Natural killer cell treated with Interleukin-12 subunit alpha and Interleukin-12 subunit beta and Interleukin-15 and Interleukin-18, amount 100 ng/mL, for 72 hours (primary cell): ENCODE measurements at regions not wholly inside any gene's neighbourhood (a gene's known extent, or its start where the extent isn't known, plus 50 kb on each side); places are given as distances from the start of the nearest gene placed in this dataset.

Experiments used
- ATAC-seq, 2 donors: fragments of 150-1000 bp; cut with Tn5 transposase in 1 of 2; sonication (Bioruptor Pico), chemical (Tn5 transposase) in 1 of 2; 2 replicates each; pipeline ENCODE4 v1.10.0; 2021
- DNase-seq: peaks from one replicate; pipeline ENCODE4 v3.0.0; 2022; ENCODE audit warnings: low spot score
- H3K27ac Mint-ChIP-seq, 2 donors: 1 replicate in 1 of 2; 2 replicates in 1 of 2; pipeline ENCODE4 v1.8.0; 2022; ENCODE audit warnings: mixed read lengths in 2 of 2, mild to moderate bottlenecking in 1 of 2, moderate library complexity in 1 of 2
- H3K27me3 Mint-ChIP-seq, 2 donors: 1 replicate in 1 of 2; 2 replicates in 1 of 2; pipeline ENCODE4 v1.8.0; 2022; ENCODE audit warnings: mixed read lengths in 2 of 2
- H3K36me3 Mint-ChIP-seq: one replicate; pipeline ENCODE4 v1.8.0; 2022; ENCODE audit warnings: mixed read lengths
- H3K4me1 Mint-ChIP-seq, 2 donors: 1 replicate in 1 of 2; 2 replicates in 1 of 2; pipeline ENCODE4 v1.8.0; 2022; ENCODE audit warnings: low read depth in 2 of 2, mixed read lengths in 2 of 2, mild to moderate bottlenecking in 1 of 2
- H3K4me3 Mint-ChIP-seq: one replicate; pipeline ENCODE4 v1.8.0; 2022; ENCODE audit warnings: mixed read lengths
- H3K9me3 Mint-ChIP-seq: 2 replicates; pipeline ENCODE4 v1.8.0; 2022; ENCODE audit warnings: mixed read lengths

- no peaks in the 10 kb centered on the region for H3K9me3 Mint-ChIP-seq
- DNase-seq (no peak), ATAC-seq (peak in 1 of 2 donors; percentile 46)
- H3K4me3 Mint-ChIP-seq, result no peak overlapping the region
- peaks cover 10 to 11% of the 10 kb centered on the region in 2 donors for H3K27me3 Mint-ChIP-seq
- H3K27ac Mint-ChIP-seq, result no peak overlapping the region
- H3K4me1 Mint-ChIP-seq, result no peaks in the 10 kb centered on the region
- peaks cover 5% of the 10 kb centered on the region for H3K36me3 Mint-ChIP-seq
Observed at GRCh38 chr2:11028407-11028916, 116.7 kb downstream of the KCNF1 start.

GRCh38 chr2:11029136-11029535 lies 117.4 kb downstream of the KCNF1 start:
- Mint-ChIP-seq H3K36me3 (peaks cover 5% of the 10 kb centered on the region), H3K27me3 (peaks cover 10 to 11% of the 10 kb centered on the region in 2 donors), H3K9me3 (no peaks in the 10 kb centered on the region), H3K27ac (no peak overlapping the region), H3K4me3 (no peak overlapping the region), H3K4me1 (no peaks in the 10 kb centered on the region)
- DNase-seq (no peak), ATAC-seq (no peak)

GRCh38 chr2:11030036-11030435 lies 118.3 kb downstream of the KCNF1 start:
- H3K4me3 Mint-ChIP-seq, result no peak overlapping the region
- no peaks in the 10 kb centered on the region for H3K9me3 Mint-ChIP-seq

GRCh38 chr2:11030909-11031308 lies 119.2 kb downstream of the KCNF1 start:
- peaks cover 6% of the 10 kb centered on the region for H3K36me3 Mint-ChIP-seq
- H3K4me3 Mint-ChIP-seq, result no peak overlapping the region
- H3K9me3 Mint-ChIP-seq, result no peaks in the 10 kb centered on the region
- ATAC-seq (no peak), DNase-seq (no peak)
- H3K4me1 Mint-ChIP-seq, result no peaks in the 10 kb centered on the region
- no peak overlapping the region for H3K27ac Mint-ChIP-seq
- peaks cover 13 to 25% of the 10 kb centered on the region in 2 donors for H3K27me3 Mint-ChIP-seq

More at GRCh38 chr2:11030036-11030435, 118.3 kb downstream of the KCNF1 start:
- no peak overlapping the region for H3K27ac Mint-ChIP-seq
- H3K4me1 Mint-ChIP-seq, result no peaks in the 10 kb centered on the region
- H3K36me3 Mint-ChIP-seq, result peaks cover 5% of the 10 kb centered on the region
- DNase-seq, result no peak
- H3K27me3 Mint-ChIP-seq, result peaks cover 13 to 17% of the 10 kb centered on the region in 2 donors
- ATAC-seq, result no peak

- Mint-ChIP-seq H3K27ac (no peak overlapping the region), H3K4me1 (no peaks in the 10 kb centered on the region), H3K36me3 (peaks cover 13% of the 10 kb centered on the region), H3K27me3 (peaks cover 22 to 33% of the 10 kb centered on the region in 2 donors), H3K9me3 (peaks cover 4% of the 10 kb centered on the region), H3K4me3 (no peak overlapping the region)
- no peak for DNase-seq
- ATAC-seq, result no peak
Observed at GRCh38 chr2:11031876-11032275, 120.1 kb downstream of the KCNF1 start.

- Mint-ChIP-seq H3K4me1 (no peaks in the 10 kb centered on the region), H3K27me3 (peaks cover 27 to 36% of the 10 kb centered on the region in 2 donors), H3K36me3 (peaks cover 18% of the 10 kb centered on the region), H3K9me3 (peaks cover 4% of the 10 kb centered on the region), H3K27ac (no peak overlapping the region), H3K4me3 (no peak overlapping the region)
- ATAC-seq, result no peak
- DNase-seq, result no peak
Observed at GRCh38 chr2:11032396-11032795, 120.7 kb downstream of the KCNF1 start.

- Mint-ChIP-seq H3K4me3 (no peak overlapping the region), H3K9me3 (peaks cover 4% of the 10 kb centered on the region)
Observed at GRCh38 chr2:11033114-11033513, 121.4 kb downstream of the KCNF1 start.

GRCh38 chr2:11038641-11039040 lies 116.6 kb upstream of the SLC66A3 start:
- peaks cover 27 to 66% of the 10 kb centered on the region in 2 donors for H3K27me3 Mint-ChIP-seq
- H3K4me1 Mint-ChIP-seq, result no peaks in the 10 kb centered on the region
- DNase-seq, result no peak
- peaks cover 8% of the 10 kb centered on the region for H3K9me3 Mint-ChIP-seq
- ATAC-seq, result no peak
- no peak overlapping the region for H3K27ac Mint-ChIP-seq
- H3K4me3 Mint-ChIP-seq, result no peak overlapping the region
- H3K36me3 Mint-ChIP-seq, result peaks cover 35% of the 10 kb centered on the region

More at GRCh38 chr2:11033114-11033513, 121.4 kb downstream of the KCNF1 start:
- H3K4me1 Mint-ChIP-seq, result no peaks in the 10 kb centered on the region
- H3K27me3 Mint-ChIP-seq, result peaks cover 27 to 43% of the 10 kb centered on the region in 2 donors
- H3K27ac Mint-ChIP-seq, result no peak overlapping the region
- DNase-seq (no peak), ATAC-seq (no peak)
- peaks cover 24% of the 10 kb centered on the region for H3K36me3 Mint-ChIP-seq

- DNase-seq (no peak), ATAC-seq (no peak)
- peaks cover 23 to 51% of the 10 kb centered on the region in 2 donors for H3K27me3 Mint-ChIP-seq
- no peaks in the 10 kb centered on the region for H3K4me1 Mint-ChIP-seq
- peaks cover 34% of the 10 kb centered on the region for H3K36me3 Mint-ChIP-seq
- H3K4me3 Mint-ChIP-seq, result no peak overlapping the region
- H3K27ac Mint-ChIP-seq, result no peak overlapping the region
- peaks cover 7% of the 10 kb centered on the region for H3K9me3 Mint-ChIP-seq
Observed at GRCh38 chr2:11040992-11041391, 114.3 kb upstream of the SLC66A3 start.

- Mint-ChIP-seq H3K9me3 (peaks cover 4% of the 10 kb centered on the region), H3K27me3 (peaks cover 11 to 32% of the 10 kb centered on the region in 2 donors), H3K4me1 (no peaks in the 10 kb centered on the region), H3K36me3 (peaks cover 19% of the 10 kb centered on the region), H3K4me3 (no peak overlapping the region), H3K27ac (no peak overlapping the region)
- no peak for DNase-seq
- ATAC-seq, result no peak
Observed at GRCh38 chr2:11042841-11043240, 112.4 kb upstream of the SLC66A3 start.

- Mint-ChIP-seq H3K27me3 (peaks cover 11 to 28% of the 10 kb centered on the region in 2 donors), H3K27ac (no peak overlapping the region), H3K9me3 (peaks cover 4% of the 10 kb centered on the region), H3K4me1 (no peaks in the 10 kb centered on the region), H3K36me3 (peaks cover 15% of the 10 kb centered on the region), H3K4me3 (no peak overlapping the region)
- no peak for DNase-seq
- no peak for ATAC-seq
Observed at GRCh38 chr2:11043245-11043644, 112.0 kb upstream of the SLC66A3 start.

GRCh38 chr2:11044201-11044600 lies 111.1 kb upstream of the SLC66A3 start:
- Mint-ChIP-seq H3K27me3 (peaks cover 13 to 30% of the 10 kb centered on the region in 2 donors), H3K9me3 (peaks cover 4% of the 10 kb centered on the region), H3K27ac (no peak overlapping the region), H3K4me1 (no peaks in the 10 kb centered on the region), H3K4me3 (no peak overlapping the region), H3K36me3 (peaks cover 9% of the 10 kb centered on the region)
- ATAC-seq (no peak), DNase-seq (no peak)

- Mint-ChIP-seq H3K27me3 (peaks cover 8 to 23% of the 10 kb centered on the region in 2 donors), H3K36me3 (no peaks in the 10 kb centered on the region), H3K9me3 (no peaks in the 10 kb centered on the region), H3K4me3 (no peak overlapping the region), H3K27ac (no peak overlapping the region), H3K4me1 (no peaks in the 10 kb centered on the region)
- no peak for ATAC-seq
- DNase-seq, result no peak
Observed at GRCh38 chr2:11045294-11045693, 110.0 kb upstream of the SLC66A3 start.

- H3K4me3 Mint-ChIP-seq, result no peak overlapping the region
- ATAC-seq (peak in 1 of 2 donors; percentile 41), DNase-seq (no peak)
- no peaks in the 10 kb centered on the region for H3K36me3 Mint-ChIP-seq
- no peak overlapping the region for H3K27ac Mint-ChIP-seq
- H3K9me3 Mint-ChIP-seq, result no peaks in the 10 kb centered on the region
- no peaks in the 10 kb centered on the region for H3K4me1 Mint-ChIP-seq
- peaks cover 8% of the 10 kb centered on the region in 2 donors for H3K27me3 Mint-ChIP-seq
Observed at GRCh38 chr2:11048335-11049008, 106.8 kb upstream of the SLC66A3 start.
